ENCODE measurements at regions not wholly inside any gene's neighbourhood (a gene's known extent, or its start where the extent isn't known, plus 50 kb on each side); places are given as distances from the start of the nearest gene placed in this dataset.
"Not testable (repeated sequence)": the region's sequence is repeated elsewhere in the genome, so short reads cannot be mapped to it uniquely, and the experiment has no call there.

GRCh38 chr2:16948053-16948452 is 282.4 kb upstream of the CYRIA start:
- Histone ChIP-seq H3K4me3 (ENCODE audit: insufficient read depth, low read depth, low read length) (no peak overlapping the region), H3K27ac (ENCODE audit: insufficient read depth, low read depth, low read length, poor library complexity, severe bottlenecking) (no peak overlapping the region), H3K9me3 (ENCODE audit: control insufficient read depth, low read length) (no peaks in the 10 kb centered on the region), H3K4me1 (ENCODE audit: control insufficient read depth, insufficient read depth, low read length) (no peaks in the 10 kb centered on the region), H3K27me3 (ENCODE audit: control insufficient read depth, insufficient read depth, low read length, poor library complexity, severe bottlenecking) (no peaks in the 10 kb centered on the region), H3K36me3 (ENCODE audit: control insufficient read depth, insufficient read depth, low read length) (no peaks in the 10 kb centered on the region)
- 67 to 81% methylated on average over 5 of the region's 5 CpGs for WGBS, 2 experiments

GRCh38 chr2:16943279-16943958 is 277.8 kb upstream of the CYRIA start:
- no peak overlapping the region for H3K4me3 ChIP-seq (ENCODE audit: insufficient read depth, low read depth, low read length)
- no peaks in the 10 kb centered on the region for H3K36me3 ChIP-seq (ENCODE audit: control insufficient read depth, insufficient read depth, low read length)
- no peaks in the 10 kb centered on the region for H3K9me3 ChIP-seq (ENCODE audit: control insufficient read depth, low read length)
- 89 to 93% methylated on average over 4 of the region's 4 CpGs for WGBS, 2 experiments
- H3K4me1 ChIP-seq (ENCODE audit: control insufficient read depth, insufficient read depth, low read length), result no peaks in the 10 kb centered on the region
- no peak overlapping the region for H3K27ac ChIP-seq (ENCODE audit: insufficient read depth, low read depth, low read length, poor library complexity, severe bottlenecking)
- no peaks in the 10 kb centered on the region for H3K27me3 ChIP-seq (ENCODE audit: control insufficient read depth, insufficient read depth, low read length, poor library complexity, severe bottlenecking)

GRCh38 chr2:16940214-16940613 is 274.6 kb upstream of the CYRIA start:
- H3K36me3 ChIP-seq (ENCODE audit: control insufficient read depth, insufficient read depth, low read length), result no peaks in the 10 kb centered on the region
- 80 to 100% methylated on average over 1 of the region's 1 CpG for WGBS, 2 experiments
- H3K27ac ChIP-seq (ENCODE audit: insufficient read depth, low read depth, low read length, poor library complexity, severe bottlenecking), result no peak overlapping the region
- H3K9me3 ChIP-seq (ENCODE audit: control insufficient read depth, low read length), result no peaks in the 10 kb centered on the region
- no peak overlapping the region for H3K4me3 ChIP-seq (ENCODE audit: insufficient read depth, low read depth, low read length)
- H3K4me1 ChIP-seq (ENCODE audit: control insufficient read depth, insufficient read depth, low read length), result no peaks in the 10 kb centered on the region
- no peaks in the 10 kb centered on the region for H3K27me3 ChIP-seq (ENCODE audit: control insufficient read depth, insufficient read depth, low read length, poor library complexity, severe bottlenecking)

- 86 to 100% methylated on average over 1 of the region's 1 CpG for WGBS, 2 experiments
- Histone ChIP-seq H3K36me3 (ENCODE audit: control insufficient read depth, insufficient read depth, low read length) (no peaks in the 10 kb centered on the region), H3K4me1 (ENCODE audit: control insufficient read depth, insufficient read depth, low read length) (no peaks in the 10 kb centered on the region), H3K27ac (ENCODE audit: insufficient read depth, low read depth, low read length, poor library complexity, severe bottlenecking) (no peak overlapping the region), H3K27me3 (ENCODE audit: control insufficient read depth, insufficient read depth, low read length, poor library complexity, severe bottlenecking) (no peaks in the 10 kb centered on the region), H3K4me3 (ENCODE audit: insufficient read depth, low read depth, low read length) (no peak overlapping the region), H3K9me3 (ENCODE audit: control insufficient read depth, low read length) (no peaks in the 10 kb centered on the region)
These were observed 274.1 kb upstream of the CYRIA start for GRCh38 chr2:16939771-16940170.

GRCh38 chr2:16933355-16933754 is 267.7 kb upstream of the CYRIA start:
- H3K27ac ChIP-seq (ENCODE audit: insufficient read depth, low read depth, low read length, poor library complexity, severe bottlenecking), result no peak overlapping the region
- WGBS, 2 experiments, result 84 to 85% methylated on average over 3 to 4 of the region's 4 CpGs
- no peaks in the 10 kb centered on the region for H3K4me1 ChIP-seq (ENCODE audit: control insufficient read depth, insufficient read depth, low read length)
- no peaks in the 10 kb centered on the region for H3K36me3 ChIP-seq (ENCODE audit: control insufficient read depth, insufficient read depth, low read length)
- H3K9me3 ChIP-seq (ENCODE audit: control insufficient read depth, low read length), result no peaks in the 10 kb centered on the region
- H3K4me3 ChIP-seq (ENCODE audit: insufficient read depth, low read depth, low read length), result no peak overlapping the region
- no peaks in the 10 kb centered on the region for H3K27me3 ChIP-seq (ENCODE audit: control insufficient read depth, insufficient read depth, low read length, poor library complexity, severe bottlenecking)

GRCh38 chr2:16932826-16933225 is 267.2 kb upstream of the CYRIA start:
- Histone ChIP-seq H3K4me3 (ENCODE audit: insufficient read depth, low read depth, low read length) (no peak overlapping the region), H3K36me3 (ENCODE audit: control insufficient read depth, insufficient read depth, low read length) (no peaks in the 10 kb centered on the region), H3K9me3 (ENCODE audit: control insufficient read depth, low read length) (no peaks in the 10 kb centered on the region), H3K27ac (ENCODE audit: insufficient read depth, low read depth, low read length, poor library complexity, severe bottlenecking) (no peak overlapping the region), H3K4me1 (ENCODE audit: control insufficient read depth, insufficient read depth, low read length) (no peaks in the 10 kb centered on the region), H3K27me3 (ENCODE audit: control insufficient read depth, insufficient read depth, low read length, poor library complexity, severe bottlenecking) (no peaks in the 10 kb centered on the region)
- 80 to 97% methylated on average over 3 of the region's 3 CpGs for WGBS, 2 experiments

GRCh38 chr2:16931441-16931840 is 265.8 kb upstream of the CYRIA start:
- Histone ChIP-seq H3K27ac (ENCODE audit: insufficient read depth, low read depth, low read length, poor library complexity, severe bottlenecking) (no peak overlapping the region), H3K9me3 (ENCODE audit: control insufficient read depth, low read length) (no peaks in the 10 kb centered on the region), H3K4me3 (ENCODE audit: insufficient read depth, low read depth, low read length) (no peak overlapping the region), H3K27me3 (ENCODE audit: control insufficient read depth, insufficient read depth, low read length, poor library complexity, severe bottlenecking) (no peaks in the 10 kb centered on the region), H3K4me1 (ENCODE audit: control insufficient read depth, insufficient read depth, low read length) (no peaks in the 10 kb centered on the region), H3K36me3 (ENCODE audit: control insufficient read depth, insufficient read depth, low read length) (no peaks in the 10 kb centered on the region)
- 92 to 94% methylated on average over 3 to 4 of the region's 4 CpGs for WGBS, 2 experiments

- Histone ChIP-seq H3K9me3 (ENCODE audit: control insufficient read depth, low read length) (no peaks in the 10 kb centered on the region), H3K27me3 (ENCODE audit: control insufficient read depth, insufficient read depth, low read length, poor library complexity, severe bottlenecking) (no peaks in the 10 kb centered on the region), H3K4me1 (ENCODE audit: control insufficient read depth, insufficient read depth, low read length) (no peaks in the 10 kb centered on the region), H3K4me3 (ENCODE audit: insufficient read depth, low read depth, low read length) (no peak overlapping the region), H3K36me3 (ENCODE audit: control insufficient read depth, insufficient read depth, low read length) (no peaks in the 10 kb centered on the region), H3K27ac (ENCODE audit: insufficient read depth, low read depth, low read length, poor library complexity, severe bottlenecking) (no peak overlapping the region)
- 97 to 98% methylated on average over 1 of the region's 1 CpG for WGBS, 2 experiments
These were observed 261.8 kb upstream of the CYRIA start for GRCh38 chr2:16927398-16927797.

- Histone ChIP-seq H3K4me3 (ENCODE audit: insufficient read depth, low read depth, low read length) (no peak overlapping the region), H3K27me3 (ENCODE audit: control insufficient read depth, insufficient read depth, low read length, poor library complexity, severe bottlenecking) (no peaks in the 10 kb centered on the region), H3K27ac (ENCODE audit: insufficient read depth, low read depth, low read length, poor library complexity, severe bottlenecking) (no peak overlapping the region), H3K9me3 (ENCODE audit: control insufficient read depth, low read length) (no peaks in the 10 kb centered on the region), H3K4me1 (ENCODE audit: control insufficient read depth, insufficient read depth, low read length) (no peaks in the 10 kb centered on the region), H3K36me3 (ENCODE audit: control insufficient read depth, insufficient read depth, low read length) (no peaks in the 10 kb centered on the region)
- WGBS, 2 experiments, result 98% methylated on average over 2 of the region's 2 CpGs
These were observed 259.5 kb upstream of the CYRIA start for GRCh38 chr2:16925145-16925544.

- 84 to 89% methylated on average over 3 of the region's 3 CpGs for WGBS, 2 experiments
- H3K27ac ChIP-seq (ENCODE audit: insufficient read depth, low read depth, low read length, poor library complexity, severe bottlenecking), result not testable (repeated sequence)
These were observed 249.7 kb upstream of the CYRIA start for GRCh38 chr2:16915341-16915755.

GRCh38 chr2:16911746-16912145 is 246.1 kb upstream of the CYRIA start:
- H3K36me3 ChIP-seq (ENCODE audit: control insufficient read depth, insufficient read depth, low read length), result no peaks in the 10 kb centered on the region
- H3K4me1 ChIP-seq (ENCODE audit: control insufficient read depth, insufficient read depth, low read length), result no peaks in the 10 kb centered on the region
- H3K27ac ChIP-seq (ENCODE audit: insufficient read depth, low read depth, low read length, poor library complexity, severe bottlenecking), result no peak overlapping the region
- H3K4me3 ChIP-seq (ENCODE audit: insufficient read depth, low read depth, low read length), result no peak overlapping the region
- 90 to 99% methylated on average over 1 to 3 of the region's 3 CpGs for WGBS, 2 experiments
- no peaks in the 10 kb centered on the region for H3K9me3 ChIP-seq (ENCODE audit: control insufficient read depth, low read length)
- H3K27me3 ChIP-seq (ENCODE audit: control insufficient read depth, insufficient read depth, low read length, poor library complexity, severe bottlenecking), result no peaks in the 10 kb centered on the region

More at GRCh38 chr2:16915341-16915755, 249.7 kb upstream of the CYRIA start:
- not testable (repeated sequence) for H3K4me3 ChIP-seq (ENCODE audit: insufficient read depth, low read depth, low read length); H3K9me3 ChIP-seq (ENCODE audit: control insufficient read depth, low read length); H3K27me3 ChIP-seq (ENCODE audit: control insufficient read depth, insufficient read depth, low read length, poor library complexity, severe bottlenecking); H3K36me3 ChIP-seq (ENCODE audit: control insufficient read depth, insufficient read depth, low read length); H3K4me1 ChIP-seq (ENCODE audit: control insufficient read depth, insufficient read depth, low read length)

Data from ectodermal cell (in vitro differentiated cells).